Stimulated activated memory B cell treated with anti-CD40 and anti-IgM and Interleukin-4, amounts not matched to agents 10 μg/mL and 1 μg/mL and 100 μg/mL, for 72 hours (primary cell): ENCODE measurements at regions not wholly inside any gene's neighbourhood (a gene's known extent, or its start where the extent isn't known, plus 50 kb on each side); places are given as distances from the start of the nearest gene placed in this dataset.
A peak's percentile ranks its signal among the peaks of the same experiment; 100 is the strongest.
"Not testable (repeated sequence)": the region's sequence is repeated elsewhere in the genome, so short reads cannot be mapped to it uniquely, and the experiment has no call there.

Experiments used
- ATAC-seq: fragments of 150-1000 bp; cut with Tn5 transposase; 2 replicates; pipeline ENCODE4 v1.10.0; 2021
- H3K27ac Mint-ChIP-seq: one replicate; pipeline ENCODE4 v1.8.0; 2022; ENCODE audit warnings: mild to moderate bottlenecking, mixed read lengths
- H3K27me3 Mint-ChIP-seq: one replicate; pipeline ENCODE4 v1.8.0; 2022; ENCODE audit warnings: mixed read lengths
- H3K36me3 Mint-ChIP-seq: one replicate; pipeline ENCODE4 v1.8.0; 2022; ENCODE audit warnings: mixed read lengths
- H3K4me1 Mint-ChIP-seq: one replicate; pipeline ENCODE4 v1.8.0; 2022; ENCODE audit warnings: mixed read lengths
- H3K4me3 Mint-ChIP-seq: one replicate; pipeline ENCODE4 v1.8.0; 2022; ENCODE audit warnings: mild to moderate bottlenecking, moderate library complexity, mixed read lengths
- H3K9me3 Mint-ChIP-seq: one replicate; pipeline ENCODE4 v1.8.0; 2022; ENCODE audit warnings: mixed read lengths

DNA sequence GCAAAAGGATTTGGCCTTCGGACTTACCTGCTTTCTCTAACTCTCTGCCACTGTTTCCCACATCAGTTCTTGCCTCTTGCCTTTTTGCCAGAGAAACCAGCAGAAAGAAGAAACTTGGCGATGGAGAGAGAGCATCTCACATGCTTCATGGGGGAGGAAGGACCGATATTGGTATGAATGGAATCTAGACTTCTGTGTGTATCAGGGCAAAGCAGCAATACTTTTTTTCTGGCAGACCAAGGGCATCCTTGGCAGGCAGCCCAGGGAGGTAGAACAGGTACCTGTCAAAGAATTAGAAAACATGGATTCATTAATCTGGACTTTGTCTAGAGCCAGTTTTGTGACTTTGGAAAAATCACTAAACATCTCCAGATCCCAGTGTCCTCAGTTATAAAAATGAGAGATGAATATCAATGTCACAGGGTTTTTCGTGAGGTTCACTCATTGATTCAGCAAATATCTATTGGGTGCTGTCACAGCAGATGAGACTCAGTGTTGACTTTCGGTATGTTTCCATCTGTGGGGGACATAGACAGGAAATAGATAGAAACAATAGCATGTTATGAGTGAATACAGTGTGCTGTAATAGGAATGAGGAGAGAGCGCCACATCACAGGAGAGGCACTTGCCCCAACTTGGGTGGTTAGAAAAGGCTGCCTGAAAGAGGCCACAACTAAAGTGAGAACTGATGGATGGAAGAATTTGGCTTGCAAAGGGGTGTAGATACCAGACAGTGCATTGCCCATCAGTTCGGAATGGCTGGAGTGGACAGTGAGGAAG lies 114.1 kb downstream of the CD83 start:
- no peak for ATAC-seq
- Mint-ChIP-seq H3K27me3 (no peaks in the 10 kb centered on the region), H3K27ac (peak overlapping the region; percentile 34), H3K4me1 (peaks cover 31% of the 10 kb centered on the region), H3K9me3 (no peaks in the 10 kb centered on the region), H3K36me3 (peaks cover 45% of the 10 kb centered on the region), H3K4me3 (no peak overlapping the region)

DNA sequence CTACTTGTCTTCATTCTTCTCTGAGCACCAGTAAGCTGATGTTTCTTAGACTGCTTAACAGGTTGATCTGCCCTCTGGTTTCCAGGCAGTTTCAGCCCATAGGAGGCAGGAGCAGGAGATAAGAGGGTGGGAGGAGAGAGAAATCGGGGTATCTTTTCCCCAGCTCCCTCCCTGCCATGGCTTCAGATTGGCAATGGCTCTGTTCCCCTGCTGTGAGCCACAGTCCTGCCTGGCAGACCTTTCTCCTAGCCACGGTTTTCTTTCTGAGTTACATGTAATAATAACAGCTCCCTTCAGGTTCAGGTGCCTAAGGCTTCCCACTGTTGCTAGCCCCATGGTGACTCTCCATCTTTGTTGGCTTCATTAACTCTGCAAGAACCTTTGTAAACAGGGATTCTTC lies 115.3 kb downstream of the CD83 start:
- Mint-ChIP-seq H3K27ac (no peak overlapping the region), H3K4me3 (no peak overlapping the region), H3K27me3 (no peaks in the 10 kb centered on the region), H3K36me3 (peaks cover 41% of the 10 kb centered on the region), H3K4me1 (peaks cover 33% of the 10 kb centered on the region), H3K9me3 (no peaks in the 10 kb centered on the region)
- no peak for ATAC-seq

DNA sequence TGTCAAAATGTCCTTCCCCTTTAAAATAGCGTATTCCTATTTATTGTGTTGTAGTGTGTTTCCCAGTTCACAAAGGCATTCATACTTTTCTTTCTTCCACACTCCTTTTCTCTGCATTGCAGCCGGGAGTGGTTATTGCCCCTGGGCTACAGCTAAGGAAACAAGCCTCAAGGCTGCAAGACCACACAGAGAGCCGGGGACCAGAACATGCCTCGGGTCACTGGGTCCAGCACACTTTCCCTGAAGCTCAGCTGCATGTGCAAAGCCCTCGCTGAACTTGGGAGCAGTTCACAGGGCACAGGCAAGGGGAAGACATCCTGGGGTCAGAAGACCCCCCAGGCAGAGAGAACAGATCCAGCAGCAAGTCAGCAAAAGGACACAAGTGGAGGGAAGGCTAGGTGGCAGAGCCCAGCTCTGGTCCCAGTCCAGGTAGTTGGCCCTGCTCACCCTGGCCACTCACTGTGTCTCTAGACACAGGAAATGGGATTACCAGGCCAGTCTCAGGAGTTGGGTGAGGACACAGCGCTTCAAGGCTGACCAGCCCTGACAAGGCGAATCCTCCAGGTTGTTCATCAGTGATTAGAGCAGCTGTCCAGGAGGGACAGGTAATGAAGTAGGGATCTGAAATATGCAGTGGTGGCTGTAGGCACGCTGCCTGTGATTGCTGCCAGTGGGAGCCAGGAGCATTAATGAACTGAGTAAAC lies 118.2 kb downstream of the CD83 start:
- no peak for ATAC-seq
- Mint-ChIP-seq H3K27ac (no peak overlapping the region), H3K27me3 (no peaks in the 10 kb centered on the region), H3K9me3 (no peaks in the 10 kb centered on the region), H3K36me3 (peaks cover 37% of the 10 kb centered on the region), H3K4me1 (peaks cover 30% of the 10 kb centered on the region), H3K4me3 (no peak overlapping the region)

DNA sequence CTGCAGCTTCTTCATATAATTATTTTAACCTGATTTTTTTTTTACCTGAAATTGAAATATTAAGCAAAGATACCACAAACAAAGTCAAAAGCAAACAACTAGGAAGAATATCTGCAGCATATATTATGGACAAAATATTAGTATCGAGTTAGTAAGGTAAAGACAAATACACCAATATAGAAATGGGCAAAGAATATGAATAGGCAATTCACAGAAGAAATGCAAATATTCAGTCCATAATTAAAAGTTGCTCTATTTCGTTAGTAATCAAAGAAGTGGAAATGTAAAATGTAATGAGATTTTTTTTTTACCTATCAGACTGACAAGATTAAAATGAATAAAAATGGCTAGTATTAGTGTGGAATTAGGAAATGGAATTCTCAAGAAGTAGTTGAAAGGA lies 121.5 kb downstream of the CD83 start:
- Mint-ChIP-seq H3K4me3 (no peak overlapping the region), H3K27ac (no peak overlapping the region), H3K36me3 (peaks cover 28% of the 10 kb centered on the region), H3K4me1 (peaks cover 45% of the 10 kb centered on the region), H3K9me3 (no peaks in the 10 kb centered on the region), H3K27me3 (no peaks in the 10 kb centered on the region)
- no peak for ATAC-seq

DNA sequence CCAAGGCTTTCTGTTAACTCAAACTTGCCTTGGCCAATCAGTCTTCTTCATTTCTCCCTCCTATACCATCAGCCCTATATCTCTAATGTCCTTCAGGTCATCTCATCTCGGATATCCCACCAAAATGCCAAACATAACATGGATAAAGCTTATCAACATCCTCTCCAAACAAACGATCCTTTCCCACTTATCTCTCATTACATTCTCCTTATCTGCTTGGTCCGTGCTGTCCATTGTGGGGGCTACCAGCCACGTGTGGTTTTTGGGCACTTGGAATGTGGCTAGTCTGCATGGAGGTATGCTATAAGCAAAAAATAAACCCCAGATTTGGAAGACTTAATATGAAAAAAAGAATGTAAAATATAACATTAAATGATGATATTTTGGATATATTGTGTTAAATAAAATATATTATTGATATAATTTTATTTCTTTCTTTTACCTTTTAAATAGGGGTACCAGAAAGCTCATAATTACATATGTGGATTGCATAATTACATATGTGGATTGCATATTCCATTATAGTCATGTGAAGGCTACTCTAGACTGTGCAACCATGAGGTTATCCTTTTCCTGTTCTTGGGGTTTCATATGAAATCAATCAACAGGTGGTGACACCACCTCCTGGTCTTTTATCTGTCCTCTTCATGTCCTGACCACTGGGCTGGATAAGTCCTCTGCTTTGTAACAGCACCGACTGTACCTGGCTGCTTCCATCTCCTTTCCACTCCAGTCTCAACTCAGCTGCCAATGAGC lies 123.0 kb downstream of the CD83 start:
- peak overlapping the region; percentile 40 for H3K27ac Mint-ChIP-seq

DNA sequence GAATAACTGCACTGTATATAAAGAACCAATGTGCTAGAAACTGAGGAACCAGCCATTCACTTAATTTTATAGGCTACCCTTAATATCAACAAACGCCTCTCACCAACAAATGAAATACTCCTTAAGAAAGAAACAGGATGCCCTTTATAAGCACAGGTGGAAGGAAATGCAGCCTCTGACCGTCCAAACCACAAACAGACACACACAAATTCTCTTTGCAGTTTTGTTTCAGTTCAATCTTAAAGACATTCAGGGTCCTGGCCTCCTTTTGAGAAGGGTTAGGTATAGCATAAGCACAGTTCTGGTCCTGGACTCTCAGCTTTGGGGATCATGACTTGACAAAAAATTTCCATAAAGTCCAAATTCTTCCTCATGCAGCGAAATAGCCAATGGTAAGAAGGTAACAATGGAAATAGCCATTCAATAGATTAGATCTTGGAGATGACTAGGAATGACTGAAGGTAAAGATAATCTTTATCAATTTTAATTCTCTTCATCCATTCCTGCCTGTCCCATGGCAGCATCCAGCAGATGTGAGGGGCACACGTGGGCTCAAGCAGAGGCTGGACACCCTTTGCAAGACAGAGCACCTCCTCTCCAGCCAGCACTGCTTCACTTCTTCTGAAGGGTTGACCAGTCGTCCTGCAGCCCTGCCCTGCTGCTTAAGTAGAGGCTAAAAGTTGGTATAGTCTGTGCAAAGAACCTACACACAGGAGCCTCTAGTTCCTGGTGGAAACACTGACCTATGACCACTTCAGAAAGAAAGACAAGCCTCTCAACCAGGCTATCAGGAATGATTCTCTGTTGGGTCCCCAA lies 123.9 kb downstream of the CD83 start:
- peak; percentile 41 for ATAC-seq
- Mint-ChIP-seq H3K36me3 (peaks cover 20% of the 10 kb centered on the region), H3K4me1 (peaks cover 32% of the 10 kb centered on the region), H3K27me3 (no peaks in the 10 kb centered on the region), H3K27ac (peak overlapping the region; percentile 40), H3K9me3 (no peaks in the 10 kb centered on the region), H3K4me3 (peak overlapping the region; percentile 7)

More for the DNA sequence above, 123.0 kb downstream of the CD83 start:
- no peaks in the 10 kb centered on the region for H3K27me3 Mint-ChIP-seq
- H3K9me3 Mint-ChIP-seq: no peaks in the 10 kb centered on the region
- peaks cover 40% of the 10 kb centered on the region for H3K4me1 Mint-ChIP-seq
- ATAC-seq: no peak
- H3K36me3 Mint-ChIP-seq: peaks cover 23% of the 10 kb centered on the region
- H3K4me3 Mint-ChIP-seq: peak overlapping the region; percentile 7

DNA sequence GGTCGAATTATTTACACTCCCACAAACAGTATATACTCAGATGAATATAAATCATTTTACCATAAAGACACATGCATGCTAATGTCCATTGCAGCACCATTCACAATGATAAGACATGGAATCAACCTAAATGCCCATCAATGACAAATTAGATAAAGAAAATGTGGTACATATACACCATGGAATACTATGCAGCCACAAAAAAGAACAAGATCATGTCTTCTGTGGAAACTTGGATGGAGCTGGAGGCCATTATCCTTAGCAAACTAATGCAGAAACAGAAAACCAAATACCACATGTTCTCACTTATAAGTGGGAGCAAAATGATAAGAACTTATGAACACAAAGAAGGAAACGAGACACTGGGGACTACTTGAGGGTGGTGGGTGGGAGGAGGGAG lies 125.3 kb downstream of the CD83 start:
- ATAC-seq, H3K4me3 Mint-ChIP-seq, H3K9me3 Mint-ChIP-seq, H3K27me3 Mint-ChIP-seq: not testable (repeated sequence)
- Mint-ChIP-seq H3K36me3 (peaks cover 19% of the 10 kb centered on the region), H3K4me1 (peaks cover 22% of the 10 kb centered on the region), H3K27ac (peak overlapping the region; percentile 40)

DNA sequence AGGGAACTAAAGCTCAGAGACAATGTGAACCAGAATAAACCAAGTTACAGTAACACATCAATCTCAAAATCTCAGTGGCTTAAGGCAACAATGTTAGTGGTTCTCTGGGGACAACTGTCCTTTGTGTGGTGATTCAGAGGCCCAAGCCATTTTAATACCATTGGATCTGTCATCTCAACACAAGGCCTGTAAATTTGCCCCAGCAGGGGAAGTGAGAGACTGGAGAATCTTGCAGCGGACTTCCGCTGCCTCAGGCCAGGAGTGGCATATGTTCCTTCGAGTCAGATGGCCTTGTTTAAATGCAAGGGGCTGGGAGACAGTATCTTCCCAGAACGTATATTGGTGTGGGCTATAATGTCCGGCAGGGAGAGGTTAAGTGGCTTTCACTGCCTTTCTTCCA lies 126.0 kb downstream of the CD83 start:
- H3K9me3 Mint-ChIP-seq: no peaks in the 10 kb centered on the region
- no peak for ATAC-seq
- H3K4me3 Mint-ChIP-seq: no peak overlapping the region
- H3K4me1 Mint-ChIP-seq: peaks cover 22% of the 10 kb centered on the region
- H3K27ac Mint-ChIP-seq: no peak overlapping the region
- H3K27me3 Mint-ChIP-seq: no peaks in the 10 kb centered on the region
- H3K36me3 Mint-ChIP-seq: peaks cover 24% of the 10 kb centered on the region

DNA sequence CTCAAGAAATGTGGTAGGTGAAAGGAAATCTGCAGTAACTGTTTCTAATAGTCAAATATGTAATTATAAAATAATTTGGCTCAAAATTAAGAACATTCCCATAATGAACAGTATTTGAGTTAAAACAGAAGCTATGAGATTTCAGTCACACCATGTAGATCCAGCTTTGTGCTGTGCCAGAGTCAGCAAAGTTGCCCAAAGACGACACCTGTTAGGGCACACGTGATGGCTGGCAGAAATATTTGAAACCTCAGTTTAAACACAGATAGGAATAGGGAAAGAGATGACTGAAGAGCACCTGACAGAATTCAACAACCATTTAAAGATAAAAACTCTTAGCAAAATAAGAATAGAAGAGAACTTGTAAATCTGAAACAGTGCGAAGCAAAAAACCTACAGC lies 129.3 kb downstream of the CD83 start:
- Mint-ChIP-seq H3K9me3 (no peaks in the 10 kb centered on the region), H3K36me3 (peaks cover 22% of the 10 kb centered on the region), H3K4me3 (no peak overlapping the region), H3K4me1 (peaks cover 4% of the 10 kb centered on the region), H3K27me3 (no peaks in the 10 kb centered on the region), H3K27ac (no peak overlapping the region)
- ATAC-seq: no peak

DNA sequence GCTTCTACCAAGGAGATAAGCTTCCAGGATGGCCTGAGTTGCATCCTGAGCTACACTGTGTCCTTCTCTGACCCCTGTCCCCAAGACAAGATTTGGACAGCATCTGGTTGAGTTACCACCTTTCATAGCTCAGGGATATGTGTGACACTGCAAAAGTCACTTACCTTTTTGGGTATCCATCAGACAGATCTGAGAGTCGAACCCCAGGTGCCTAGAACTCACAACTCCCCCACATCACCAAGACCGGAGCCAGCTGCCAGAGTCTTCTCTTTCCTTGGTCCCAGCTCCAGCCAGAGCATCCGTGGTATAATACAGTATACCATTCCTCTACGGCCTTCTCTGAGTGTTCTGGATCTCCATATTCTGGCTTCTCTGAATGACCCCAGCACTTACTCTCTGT lies 133.0 kb downstream of the CD83 start:
- no peaks in the 10 kb centered on the region for H3K9me3 Mint-ChIP-seq
- H3K27me3 Mint-ChIP-seq: no peaks in the 10 kb centered on the region
- H3K27ac Mint-ChIP-seq: peak overlapping the region; percentile 68
- H3K4me1 Mint-ChIP-seq: peaks cover 9% of the 10 kb centered on the region
- H3K4me3 Mint-ChIP-seq: no peak overlapping the region
- H3K36me3 Mint-ChIP-seq: peaks cover 14% of the 10 kb centered on the region
- no peak for ATAC-seq

DNA sequence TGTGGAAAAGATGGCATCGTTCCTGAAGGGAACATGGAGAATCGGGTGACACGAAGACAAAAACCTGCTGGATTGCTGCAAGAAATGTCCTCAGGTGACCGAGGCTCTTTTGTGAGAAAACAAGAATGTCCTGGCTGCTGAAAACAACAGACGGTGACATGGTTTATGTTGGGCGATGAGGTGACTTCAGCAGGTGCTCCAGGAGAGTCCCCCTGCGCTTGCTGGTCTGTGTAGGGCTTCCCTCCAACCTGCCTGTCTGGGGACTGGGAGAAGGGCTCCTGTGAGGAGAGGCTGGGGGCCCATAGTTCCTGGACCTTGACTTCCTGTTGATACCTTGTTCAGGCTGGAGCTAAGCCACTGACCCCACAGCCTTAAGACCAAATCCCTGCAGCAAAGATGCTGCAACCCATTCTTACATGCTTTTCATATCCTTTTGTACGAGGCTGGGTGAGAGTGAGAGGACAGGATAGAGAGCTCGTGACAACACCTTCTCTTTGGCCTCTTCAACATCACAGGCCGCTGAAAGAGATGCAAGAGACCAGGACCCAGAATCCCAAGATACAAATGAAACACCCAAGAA lies 134.8 kb downstream of the CD83 start:
- peak overlapping the region; percentile 74 for H3K27ac Mint-ChIP-seq
- no peak for ATAC-seq
- H3K4me3 Mint-ChIP-seq: no peak overlapping the region
- no peaks in the 10 kb centered on the region for H3K27me3 Mint-ChIP-seq
- peaks cover 9% of the 10 kb centered on the region for H3K4me1 Mint-ChIP-seq
- peaks cover 14% of the 10 kb centered on the region for H3K36me3 Mint-ChIP-seq
- H3K9me3 Mint-ChIP-seq: no peaks in the 10 kb centered on the region

DNA sequence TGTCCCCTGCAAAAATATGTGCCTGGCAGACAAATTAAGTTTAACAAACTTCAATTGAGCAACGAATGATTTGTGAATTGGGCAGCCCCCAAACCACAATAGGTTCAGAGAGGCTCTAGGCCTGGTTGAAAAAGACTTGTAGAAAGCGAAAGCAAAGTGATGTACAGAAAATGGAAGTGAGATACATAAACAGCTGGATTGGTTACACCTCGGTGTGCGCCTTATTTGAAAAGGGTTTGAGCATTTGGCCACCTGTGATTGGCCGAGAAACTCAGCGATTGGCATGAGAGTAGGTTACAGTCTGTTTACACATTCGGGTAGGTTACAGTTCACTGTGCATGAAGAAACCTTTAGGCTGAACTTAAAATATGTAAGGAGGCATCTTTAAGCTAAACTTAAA lies 136.9 kb downstream of the CD83 start:
- peaks cover 6% of the 10 kb centered on the region for H3K36me3 Mint-ChIP-seq
- peaks cover 9% of the 10 kb centered on the region for H3K4me1 Mint-ChIP-seq
- no peaks in the 10 kb centered on the region for H3K9me3 Mint-ChIP-seq
- peak; percentile 78 for ATAC-seq
- peak overlapping the region; percentile 21 for H3K4me3 Mint-ChIP-seq
- no peaks in the 10 kb centered on the region for H3K27me3 Mint-ChIP-seq
- H3K27ac Mint-ChIP-seq: peak overlapping the region; percentile 74

DNA sequence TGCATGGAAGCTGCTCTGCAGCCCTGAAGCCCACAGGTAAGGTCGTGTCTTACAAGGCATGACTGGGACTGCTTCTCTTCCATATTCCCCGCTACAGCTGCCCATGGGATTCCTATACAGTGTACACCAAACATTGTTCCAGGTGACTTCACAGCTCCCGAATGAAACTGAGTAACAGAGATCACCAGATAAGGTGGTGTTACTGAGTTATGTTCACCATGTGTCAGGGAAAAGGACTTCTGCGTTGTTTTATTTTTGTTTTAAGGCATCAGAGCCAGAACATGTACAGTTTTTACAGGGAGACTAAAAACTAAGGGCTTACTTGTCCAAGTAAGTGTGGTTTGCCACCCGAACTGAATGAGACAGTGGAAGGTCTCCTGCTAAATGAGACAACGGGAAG lies 138.3 kb downstream of the CD83 start:
- Mint-ChIP-seq H3K4me3 (no peak overlapping the region), H3K36me3 (peaks cover 18% of the 10 kb centered on the region), H3K27ac (no peak overlapping the region), H3K27me3 (no peaks in the 10 kb centered on the region), H3K9me3 (peaks cover 2% of the 10 kb centered on the region), H3K4me1 (peaks cover 9% of the 10 kb centered on the region)
- no peak for ATAC-seq

DNA sequence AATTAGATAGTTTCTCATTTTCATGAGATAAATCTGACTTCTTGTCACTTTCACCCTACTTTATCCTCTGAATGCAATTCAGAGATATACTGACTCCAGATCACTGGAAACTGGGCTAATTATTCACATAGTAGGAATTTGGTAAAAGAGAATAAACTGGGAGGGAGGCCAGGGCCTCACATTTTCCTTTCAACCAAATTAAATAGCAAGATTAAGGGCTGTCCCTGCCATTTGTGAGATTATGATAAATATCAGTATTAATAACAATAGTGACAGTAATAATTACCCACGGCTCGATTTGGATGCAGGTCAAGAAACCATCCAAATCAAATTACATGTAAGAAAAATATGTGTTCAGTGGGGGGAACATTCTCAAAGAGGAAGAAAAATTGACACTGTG lies 140.5 kb downstream of the CD83 start:
- ATAC-seq: no peak
- H3K27ac Mint-ChIP-seq: peak overlapping the region; percentile 53
- H3K36me3 Mint-ChIP-seq: peaks cover 23% of the 10 kb centered on the region
- peaks cover 6% of the 10 kb centered on the region for H3K9me3 Mint-ChIP-seq
- no peaks in the 10 kb centered on the region for H3K27me3 Mint-ChIP-seq
- H3K4me1 Mint-ChIP-seq: peaks cover 9% of the 10 kb centered on the region
- H3K4me3 Mint-ChIP-seq: no peak overlapping the region
